OCI-LY1 (cell line): ENCODE measurements at regions not wholly inside any gene's neighbourhood (a gene's known extent, or its start where the extent isn't known, plus 50 kb on each side); places are given as distances from the start of the nearest gene placed in this dataset.

ENCODE experiments used
- CTCF ChIP-seq: fragments of 200-600 bp; sonication (generic), shearing (Covaris generic); IDR thresholded peaks from 2 replicates; pipeline ENCODE4 v1.5.1; 2017; ENCODE audit warnings: mild to moderate bottlenecking, antibody characterized with exemption, low read length, moderate library complexity, mixed read lengths
- EZH2 ChIP-seq: fragments of 200-600 bp; sonication (generic), shearing (Covaris generic); IDR thresholded peaks from 2 replicates; pipeline ENCODE4 v1.8.0; 2017; ENCODE audit warnings: borderline replicate concordance, mixed run types, mild to moderate bottlenecking, antibody characterized with exemption, low read length, moderate library complexity, mixed read lengths

GRCh38 chr2:7601990-7602389 lies 684.8 kb downstream of the RNF144A start:
- no peak for TF ChIP-seq CTCF
- TF ChIP-seq EZH2: no peak
